ENCODE measurements at regions not wholly inside any gene's neighbourhood (a gene's known extent, or its start where the extent isn't known, plus 50 kb on each side); places are given as distances from the start of the nearest gene placed in this dataset.

DNA sequence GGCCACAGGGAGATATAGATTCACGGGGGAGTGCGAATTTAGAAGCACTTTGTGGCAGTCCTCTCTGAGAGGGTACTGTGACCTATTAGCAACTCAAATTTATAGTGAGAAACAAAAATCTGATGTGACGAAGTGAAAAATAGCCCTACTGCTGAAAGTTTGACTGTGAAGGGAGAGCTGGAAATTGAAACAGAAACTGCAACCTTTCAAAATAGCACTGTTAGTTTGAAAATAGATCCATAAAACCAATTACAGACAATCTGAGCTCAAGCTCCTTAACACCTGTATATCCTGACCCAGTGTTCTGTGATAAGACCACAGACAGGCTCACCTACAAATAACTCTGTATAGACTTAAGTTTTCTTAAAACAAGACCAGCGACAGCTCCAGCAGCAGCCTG lies 420.1 kb downstream of the IRX1 start:
- peaks cover 34% of the 10 kb centered on the region for H3K4me1 Mint-ChIP-seq
- Histone ChIP-seq H3K27ac (ENCODE audit: low read depth, low read length) (no peak overlapping the region), H3K27me3 (ENCODE audit: control insufficient read depth, insufficient read depth, low read length, poor library complexity, severe bottlenecking) (no peaks in the 10 kb centered on the region), H3K36me3 (ENCODE audit: control insufficient read depth, insufficient read depth, low read length) (no peaks in the 10 kb centered on the region), H3K4me3 (ENCODE audit: low read length) (no peak overlapping the region), H3K9me3 (ENCODE audit: control insufficient read depth, low read length) (no peaks in the 10 kb centered on the region), H3K4me1 (ENCODE audit: control insufficient read depth, insufficient read depth, low read length) (peaks cover 5% of the 10 kb centered on the region), H3K9ac (ENCODE audit: extremely low read depth, low read length, poor library complexity, severe bottlenecking) (no peak overlapping the region)
- no peak for TF ChIP-seq CTCF (conservative IDR thresholded peaks at IDR 0.05)
- H3K36me3 Mint-ChIP-seq (ENCODE audit: low read depth): no peaks in the 10 kb centered on the region
- H3K4me3 Mint-ChIP-seq: no peak overlapping the region
- no peak for DNase-seq
- 92 to 97% methylated on average over 4 of the region's 4 CpGs for WGBS, 2 experiments (ENCODE audit: insufficient coverage in 1 of 2, insufficient read length in 1 of 2)
- no peaks in the 10 kb centered on the region for H3K27me3 Mint-ChIP-seq (ENCODE audit: insufficient read depth)
- no peak overlapping the region for H3K27ac Mint-ChIP-seq
- H3K9me3 Mint-ChIP-seq: no peaks in the 10 kb centered on the region

GRCh38 chr5:4017076-4017803 lies 421.6 kb downstream of the IRX1 start:
- no peak for TF ChIP-seq CTCF (conservative IDR thresholded peaks at IDR 0.05)
- no peaks in the 10 kb centered on the region for H3K36me3 Mint-ChIP-seq (ENCODE audit: low read depth)
- no peaks in the 10 kb centered on the region for H3K27me3 ChIP-seq (ENCODE audit: control insufficient read depth, insufficient read depth, low read length, poor library complexity, severe bottlenecking)
- no peak overlapping the region for H3K9ac ChIP-seq (ENCODE audit: extremely low read depth, low read length, poor library complexity, severe bottlenecking)
- H3K4me1 ChIP-seq (ENCODE audit: control insufficient read depth, insufficient read depth, low read length): peaks cover 5% of the 10 kb centered on the region
- WGBS, 2 experiments (ENCODE audit: insufficient coverage in 1 of 2, insufficient read length in 1 of 2): 93 to 94% methylated on average over 3 to 5 of the region's 5 CpGs
- no peak overlapping the region for H3K4me3 Mint-ChIP-seq
- H3K4me3 ChIP-seq (ENCODE audit: low read length): no peak overlapping the region
- H3K27ac ChIP-seq (ENCODE audit: low read depth, low read length): no peak overlapping the region
- no peaks in the 10 kb centered on the region for H3K27me3 Mint-ChIP-seq (ENCODE audit: insufficient read depth)
- H3K9me3 ChIP-seq (ENCODE audit: control insufficient read depth, low read length): no peaks in the 10 kb centered on the region
- no peaks in the 10 kb centered on the region for H3K36me3 ChIP-seq (ENCODE audit: control insufficient read depth, insufficient read depth, low read length)
- H3K27ac Mint-ChIP-seq: no peak overlapping the region
- H3K4me1 Mint-ChIP-seq: peaks cover 34% of the 10 kb centered on the region
- H3K9me3 Mint-ChIP-seq: no peaks in the 10 kb centered on the region
- no peak for DNase-seq

GRCh38 chr5:4018007-4018406 lies 422.4 kb downstream of the IRX1 start:
- H3K4me1 Mint-ChIP-seq: peaks cover 34% of the 10 kb centered on the region

More at GRCh38 chr5:4018007-4018406, 422.4 kb downstream of the IRX1 start:
- Mint-ChIP-seq H3K36me3 (ENCODE audit: low read depth) (no peaks in the 10 kb centered on the region), H3K4me3 (no peak overlapping the region), H3K27ac (no peak overlapping the region), H3K27me3 (ENCODE audit: insufficient read depth) (peaks cover 2% of the 10 kb centered on the region), H3K9me3 (no peaks in the 10 kb centered on the region)
- Histone ChIP-seq H3K9me3 (ENCODE audit: control insufficient read depth, low read length) (no peaks in the 10 kb centered on the region), H3K9ac (ENCODE audit: extremely low read depth, low read length, poor library complexity, severe bottlenecking) (no peak overlapping the region), H3K27ac (ENCODE audit: low read depth, low read length) (no peak overlapping the region), H3K36me3 (ENCODE audit: control insufficient read depth, insufficient read depth, low read length) (no peaks in the 10 kb centered on the region), H3K27me3 (ENCODE audit: control insufficient read depth, insufficient read depth, low read length, poor library complexity, severe bottlenecking) (no peaks in the 10 kb centered on the region), H3K4me1 (ENCODE audit: control insufficient read depth, insufficient read depth, low read length) (peaks cover 5% of the 10 kb centered on the region), H3K4me3 (ENCODE audit: low read length) (no peak overlapping the region)
- no peak for TF ChIP-seq CTCF (conservative IDR thresholded peaks at IDR 0.05)
- WGBS, 2 experiments (ENCODE audit: insufficient coverage in 1 of 2, insufficient read length in 1 of 2): 83 to 100% methylated on average over 1 to 2 of the region's 2 CpGs
- no peak for DNase-seq

Data from endodermal cell (in vitro differentiated cells).